Activated T-helper 17 cell treated with anti-CD3 and anti-CD28 coated beads, Interleukin-2, amount 50 U/mL, for 72 hours (primary cell): ENCODE measurements at regions not wholly inside any gene's neighbourhood (a gene's known extent, or its start where the extent isn't known, plus 50 kb on each side); places are given as distances from the start of the nearest gene placed in this dataset.
"Not testable (repeated sequence)": the region's sequence is repeated elsewhere in the genome, so short reads cannot be mapped to it uniquely, and the experiment has no call there.

Source experiments
- ATAC-seq: fragments of 150-1000 bp; cut with Tn5 transposase; replicated peaks from 2 replicates; pipeline ENCODE4 v1.10.0; 2021; ENCODE audit warnings: mild to moderate bottlenecking, moderate library complexity
- H3K27ac Mint-ChIP-seq: one replicate; pipeline ENCODE4 v1.8.0; 2022; ENCODE audit warnings: mixed read lengths
- H3K27me3 Mint-ChIP-seq: one replicate; pipeline ENCODE4 v1.8.0; 2022; ENCODE audit warnings: mixed read lengths
- H3K36me3 Mint-ChIP-seq: one replicate; pipeline ENCODE4 v1.8.0; 2022; ENCODE audit warnings: low read depth, mild to moderate bottlenecking, mixed read lengths
- H3K4me1 Mint-ChIP-seq: one replicate; pipeline ENCODE4 v1.8.0; 2022; ENCODE audit warnings: mixed read lengths
- H3K4me3 Mint-ChIP-seq: one replicate; pipeline ENCODE4 v1.8.0; 2022; ENCODE audit warnings: mild to moderate bottlenecking, mixed read lengths
- H3K9me3 Mint-ChIP-seq: one replicate; pipeline ENCODE4 v1.8.0; 2022; ENCODE audit warnings: mixed read lengths

DNA sequence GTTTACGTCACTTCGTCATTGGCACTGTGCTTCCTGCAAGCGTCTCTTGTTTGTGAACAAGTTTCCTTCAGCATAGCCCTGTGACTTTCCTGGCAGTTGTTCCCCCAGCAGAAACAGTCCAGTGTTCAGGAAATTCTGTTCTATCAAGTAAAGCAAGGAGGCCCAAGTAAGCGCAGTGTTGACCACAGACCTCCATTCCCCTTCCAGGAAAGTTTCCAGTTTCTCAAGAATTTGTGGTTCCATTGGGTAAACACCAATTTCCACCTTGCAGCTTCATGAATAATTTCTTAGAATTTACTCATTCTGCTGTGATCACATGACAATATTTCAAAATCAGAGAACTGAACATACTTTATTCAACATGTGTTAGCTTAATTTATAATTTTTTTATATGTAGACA is 88.5 kb upstream of the ETV3 start:
- H3K27me3 Mint-ChIP-seq = peaks cover 51% of the 10 kb centered on the region
- H3K4me1 Mint-ChIP-seq = no peaks in the 10 kb centered on the region
- H3K36me3 Mint-ChIP-seq = no peaks in the 10 kb centered on the region
- no peak overlapping the region for H3K4me3 Mint-ChIP-seq
- no peak overlapping the region for H3K27ac Mint-ChIP-seq
- no peak for ATAC-seq
- no peaks in the 10 kb centered on the region for H3K9me3 Mint-ChIP-seq

DNA sequence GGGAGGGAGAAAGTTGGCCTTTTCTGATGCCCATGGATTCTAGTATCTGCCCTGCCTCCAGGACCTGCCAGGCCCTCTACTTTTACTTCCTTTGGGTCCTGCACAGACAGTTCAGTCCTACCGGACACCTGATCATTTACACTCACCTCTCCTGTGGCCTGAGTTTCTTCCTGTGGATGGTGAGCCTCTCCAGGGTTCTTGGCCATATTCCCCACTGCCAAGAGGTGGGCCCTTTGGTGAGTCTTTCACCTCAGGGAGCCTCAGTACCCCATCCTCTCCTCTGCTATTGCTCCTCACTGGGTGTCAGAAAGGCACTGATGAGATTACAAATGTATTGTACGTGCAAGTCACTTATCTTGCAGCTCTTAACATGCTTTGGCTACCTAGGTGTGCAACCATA is 81.4 kb upstream of the ETV3 start:
- Mint-ChIP-seq H3K4me3 (no peak overlapping the region), H3K9me3 (peaks cover 8% of the 10 kb centered on the region), H3K27me3 (peaks cover 54% of the 10 kb centered on the region), H3K27ac (no peak overlapping the region), H3K4me1 (no peaks in the 10 kb centered on the region), H3K36me3 (no peaks in the 10 kb centered on the region)
- ATAC-seq = no peak

- Mint-ChIP-seq H3K9me3 (peaks cover 8% of the 10 kb centered on the region), H3K27me3 (peaks cover 52% of the 10 kb centered on the region), H3K4me1 (no peaks in the 10 kb centered on the region), H3K4me3 (no peak overlapping the region), H3K27ac (no peak overlapping the region), H3K36me3 (no peaks in the 10 kb centered on the region)
- no peak for ATAC-seq
Measured at GRCh38 chr1:157219182-157219581, 81.0 kb upstream of the ETV3 start.

DNA sequence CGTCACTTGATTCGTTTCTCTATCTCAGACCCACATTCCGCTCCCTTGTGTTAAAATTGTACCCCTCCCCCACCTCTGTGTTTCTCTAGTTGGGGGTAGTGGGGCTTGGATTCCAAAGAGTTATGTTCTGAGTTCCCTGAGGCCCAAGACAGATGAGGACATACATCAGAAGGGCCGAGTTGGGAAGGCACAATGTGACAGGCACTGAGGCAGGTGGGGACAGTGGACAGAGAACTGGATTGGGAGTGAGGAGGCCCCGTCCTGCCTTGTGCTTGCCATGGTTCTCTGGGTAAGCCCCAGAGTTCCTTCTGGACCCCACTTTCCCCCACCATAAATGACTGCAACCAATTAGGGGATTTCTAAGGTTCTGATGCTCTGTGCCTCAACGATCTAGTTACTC is 80.5 kb upstream of the ETV3 start:
- H3K27ac Mint-ChIP-seq = no peak overlapping the region
- ATAC-seq = no peak
- H3K9me3 Mint-ChIP-seq = peaks cover 12% of the 10 kb centered on the region
- H3K27me3 Mint-ChIP-seq = peaks cover 50% of the 10 kb centered on the region
- H3K36me3 Mint-ChIP-seq = no peaks in the 10 kb centered on the region
- H3K4me3 Mint-ChIP-seq = no peak overlapping the region
- H3K4me1 Mint-ChIP-seq = no peaks in the 10 kb centered on the region

GRCh38 chr1:157217486-157217885 is 79.3 kb upstream of the ETV3 start:
- Mint-ChIP-seq H3K4me1 (no peaks in the 10 kb centered on the region), H3K27me3 (peaks cover 56% of the 10 kb centered on the region), H3K9me3 (peaks cover 24% of the 10 kb centered on the region), H3K4me3 (no peak overlapping the region), H3K27ac (no peak overlapping the region), H3K36me3 (no peaks in the 10 kb centered on the region)
- ATAC-seq = no peak

GRCh38 chr1:157213836-157214235 is 75.6 kb upstream of the ETV3 start:
- no peak overlapping the region for H3K27ac Mint-ChIP-seq
- H3K36me3 Mint-ChIP-seq = no peaks in the 10 kb centered on the region
- no peak overlapping the region for H3K4me3 Mint-ChIP-seq
- no peak for ATAC-seq
- H3K4me1 Mint-ChIP-seq = no peaks in the 10 kb centered on the region
- H3K27me3 Mint-ChIP-seq = peaks cover 44% of the 10 kb centered on the region
- H3K9me3 Mint-ChIP-seq = peaks cover 25% of the 10 kb centered on the region

DNA sequence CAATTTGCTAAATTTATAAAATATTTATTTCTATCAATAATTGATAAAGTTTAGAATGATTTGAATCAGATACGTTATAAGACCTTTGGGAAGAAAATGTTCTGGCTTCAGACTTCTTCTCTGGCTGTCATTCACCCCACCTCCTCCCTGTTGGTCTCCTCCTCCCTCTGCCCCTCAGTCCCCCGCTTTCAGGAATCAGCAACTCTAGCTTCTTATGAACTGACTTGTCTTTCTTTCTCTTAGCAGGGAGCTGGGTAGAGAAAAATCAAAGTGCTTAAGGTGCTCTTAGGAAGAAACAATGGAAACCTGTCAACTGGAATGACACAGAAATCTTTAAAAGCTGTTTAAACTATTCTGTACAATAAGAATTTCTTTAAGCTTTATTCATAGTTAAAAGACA is 71.3 kb upstream of the ETV3 start:
- Mint-ChIP-seq H3K9me3 (peaks cover 17% of the 10 kb centered on the region), H3K27ac (no peak overlapping the region), H3K4me1 (no peaks in the 10 kb centered on the region), H3K27me3 (peaks cover 33% of the 10 kb centered on the region), H3K36me3 (no peaks in the 10 kb centered on the region), H3K4me3 (no peak overlapping the region)
- no peak for ATAC-seq

DNA sequence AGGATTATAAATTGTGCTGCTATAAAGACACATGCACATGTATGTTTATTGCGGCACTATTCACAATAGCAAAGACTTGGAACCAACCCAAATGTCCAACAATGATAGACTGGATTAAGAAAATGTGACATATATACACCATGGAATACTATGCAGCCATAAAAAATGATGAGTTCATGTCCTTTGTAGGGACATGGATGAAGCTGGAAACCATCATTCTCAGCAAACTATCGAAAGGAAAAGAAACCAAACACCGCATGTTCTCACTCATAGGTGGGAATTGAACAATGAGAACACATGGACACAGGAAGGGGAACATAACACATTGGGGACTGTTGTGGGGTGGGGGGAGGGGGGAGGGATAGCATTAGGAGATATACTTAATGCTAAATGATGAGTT is 67.8 kb upstream of the ETV3 start:
- not testable (repeated sequence) for H3K4me3 Mint-ChIP-seq, H3K4me1 Mint-ChIP-seq, ATAC-seq, H3K9me3 Mint-ChIP-seq, H3K27ac Mint-ChIP-seq, H3K36me3 Mint-ChIP-seq
- H3K27me3 Mint-ChIP-seq = peaks cover 25% of the 10 kb centered on the region

GRCh38 chr1:157203166-157203565 is 65.0 kb upstream of the ETV3 start:
- Mint-ChIP-seq H3K36me3 (no peaks in the 10 kb centered on the region), H3K4me1 (no peaks in the 10 kb centered on the region), H3K27me3 (peaks cover 23% of the 10 kb centered on the region), H3K27ac (no peak overlapping the region), H3K4me3 (no peak overlapping the region), H3K9me3 (no peaks in the 10 kb centered on the region)
- no peak for ATAC-seq

- Mint-ChIP-seq H3K4me1 (no peaks in the 10 kb centered on the region), H3K27ac (no peak overlapping the region), H3K36me3 (no peaks in the 10 kb centered on the region), H3K4me3 (no peak overlapping the region), H3K27me3 (peaks cover 23% of the 10 kb centered on the region), H3K9me3 (no peaks in the 10 kb centered on the region)
- ATAC-seq = no peak
Measured at GRCh38 chr1:157202331-157202730, 64.1 kb upstream of the ETV3 start.

- Mint-ChIP-seq H3K36me3 (no peaks in the 10 kb centered on the region), H3K27me3 (peaks cover 20% of the 10 kb centered on the region), H3K4me1 (no peaks in the 10 kb centered on the region), H3K9me3 (no peaks in the 10 kb centered on the region), H3K4me3 (no peak overlapping the region), H3K27ac (no peak overlapping the region)
- ATAC-seq = no peak
Measured at GRCh38 chr1:157201767-157202166, 63.6 kb upstream of the ETV3 start.

DNA sequence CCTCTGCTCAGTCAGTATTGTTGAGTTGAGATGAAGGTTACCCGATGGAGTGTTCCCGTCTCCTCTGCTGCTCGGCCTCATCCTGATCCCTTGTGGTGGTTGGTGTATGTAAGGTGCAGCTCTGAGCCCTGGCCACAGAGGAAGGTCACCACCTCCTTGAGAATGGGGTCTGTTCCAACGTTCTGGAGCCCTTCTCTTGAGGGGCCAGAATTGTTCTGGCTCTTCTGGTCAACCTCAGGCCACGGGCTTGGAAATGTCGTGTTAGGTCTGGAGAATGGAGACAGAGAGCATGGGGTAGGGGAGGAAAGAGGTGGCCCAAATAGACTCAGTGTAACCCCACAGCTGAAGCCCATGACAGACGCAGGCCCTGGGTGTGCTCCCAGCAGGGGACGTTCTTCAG is 62.3 kb upstream of the ETV3 start:
- no peak overlapping the region for H3K4me3 Mint-ChIP-seq
- H3K9me3 Mint-ChIP-seq = no peaks in the 10 kb centered on the region
- no peak overlapping the region for H3K27ac Mint-ChIP-seq
- H3K36me3 Mint-ChIP-seq = no peaks in the 10 kb centered on the region
- H3K27me3 Mint-ChIP-seq = peaks cover 20% of the 10 kb centered on the region
- ATAC-seq = no peak
- no peaks in the 10 kb centered on the region for H3K4me1 Mint-ChIP-seq

DNA sequence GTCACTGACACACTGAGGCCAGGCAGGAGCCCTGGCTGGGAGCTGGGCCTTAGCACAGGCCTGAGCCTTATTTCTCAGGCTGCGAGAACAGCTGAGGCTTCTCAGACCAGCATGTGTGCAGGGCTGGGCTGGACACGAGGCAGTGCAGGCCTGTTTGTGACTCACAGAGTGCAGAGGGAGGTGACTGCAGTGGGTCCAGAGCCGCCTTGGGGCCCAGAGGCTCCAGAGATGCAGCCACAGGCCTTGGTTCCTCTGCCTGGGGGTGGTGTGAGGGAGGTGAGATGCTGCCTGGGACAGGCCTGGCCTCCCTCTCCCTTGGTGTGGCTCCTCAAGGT is 61.2 kb upstream of the ETV3 start:
- no peak overlapping the region for H3K4me3 Mint-ChIP-seq
- no peak overlapping the region for H3K27ac Mint-ChIP-seq
- ATAC-seq = no peak
- H3K9me3 Mint-ChIP-seq = no peaks in the 10 kb centered on the region
- H3K4me1 Mint-ChIP-seq = no peaks in the 10 kb centered on the region
- no peaks in the 10 kb centered on the region for H3K36me3 Mint-ChIP-seq
- peaks cover 19% of the 10 kb centered on the region for H3K27me3 Mint-ChIP-seq

- Mint-ChIP-seq H3K4me3 (no peak overlapping the region), H3K36me3 (no peaks in the 10 kb centered on the region), H3K4me1 (no peaks in the 10 kb centered on the region), H3K27ac (no peak overlapping the region), H3K9me3 (no peaks in the 10 kb centered on the region), H3K27me3 (peaks cover 21% of the 10 kb centered on the region)
- no peak for ATAC-seq
Measured at GRCh38 chr1:157198619-157199420, 60.6 kb upstream of the ETV3 start.

- ATAC-seq = no peak
- H3K36me3 Mint-ChIP-seq = no peaks in the 10 kb centered on the region
- no peaks in the 10 kb centered on the region for H3K4me1 Mint-ChIP-seq
- H3K9me3 Mint-ChIP-seq = no peaks in the 10 kb centered on the region
- peaks cover 25% of the 10 kb centered on the region for H3K27me3 Mint-ChIP-seq
- no peak overlapping the region for H3K27ac Mint-ChIP-seq
- H3K4me3 Mint-ChIP-seq = no peak overlapping the region
Measured at GRCh38 chr1:157197906-157198435, 59.8 kb upstream of the ETV3 start.
